HG03521 (cell line): ENCODE measurements at regions not wholly inside any gene's neighbourhood (a gene's known extent, or its start where the extent isn't known, plus 50 kb on each side); places are given as distances from the start of the nearest gene placed in this dataset.

Experiments used
- ATAC-seq: cut with Tn5 transposase; IDR thresholded peaks from one replicate; pipeline ENCODE4 v1.9.1; 2021; ENCODE audit warnings: mild to moderate bottlenecking, moderate library complexity; ENCODE audit not compliant: unreplicated experiment

DNA sequence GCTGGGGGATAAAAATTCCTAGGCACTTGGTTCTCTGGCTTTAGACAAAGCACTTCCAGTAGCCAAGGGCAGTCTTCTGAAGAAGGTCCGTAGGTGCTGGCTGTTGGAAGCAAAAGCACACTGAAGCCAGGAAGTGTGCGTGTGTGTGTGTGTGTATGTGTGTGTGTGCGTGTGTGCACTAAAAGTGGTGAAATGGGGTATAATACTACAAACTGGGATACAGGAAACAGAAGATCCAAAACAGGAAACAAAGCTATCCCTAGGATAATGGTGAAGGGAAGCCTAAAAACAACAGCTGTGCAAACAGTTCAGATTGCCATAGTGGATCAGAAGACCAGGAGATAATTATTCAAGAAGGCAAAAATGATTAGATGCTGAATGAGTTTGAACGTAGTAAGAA is 103.4 kb downstream of the IL20RB start:
- ATAC-seq: no peak

DNA sequence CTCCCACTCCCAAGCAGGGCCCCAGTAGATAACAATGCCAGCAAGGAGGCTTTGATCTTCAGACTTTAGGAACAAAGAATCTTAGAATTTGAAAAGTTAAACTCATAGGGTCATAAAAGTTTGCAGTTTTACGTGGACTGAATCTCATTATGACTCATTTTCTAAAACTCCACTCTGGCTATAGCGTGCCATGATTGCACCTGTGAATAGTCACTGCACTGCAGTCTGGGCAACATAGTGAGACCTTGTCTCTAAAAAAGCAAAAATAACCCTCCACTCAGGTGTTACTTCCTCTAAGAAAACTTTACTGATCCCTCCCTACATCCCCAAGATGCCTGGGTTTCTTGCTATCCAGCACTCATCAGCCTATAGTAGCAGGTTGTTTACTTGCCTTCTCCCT is 104.5 kb downstream of the IL20RB start:
- peak; percentile 85 for ATAC-seq

DNA sequence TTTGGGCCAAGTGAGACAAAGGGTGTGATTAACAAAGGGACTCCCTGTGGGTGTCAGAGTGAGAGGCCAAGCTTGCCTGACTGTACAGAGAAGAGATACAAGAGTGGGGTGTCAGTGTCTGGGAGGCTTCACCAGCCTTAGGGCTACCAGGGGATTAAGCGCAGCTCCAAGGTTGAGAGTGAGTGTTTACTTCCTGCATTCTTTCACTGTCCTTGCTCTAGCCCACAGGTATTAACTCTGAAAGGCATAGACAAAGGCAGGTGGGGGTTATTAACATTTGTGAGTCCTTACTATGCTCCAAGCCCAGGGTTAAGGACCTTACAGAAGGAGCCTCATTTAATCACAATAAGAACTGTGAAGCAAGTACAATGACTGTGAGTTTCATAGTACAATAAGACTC is 107.6 kb downstream of the IL20RB start:
- no peak for ATAC-seq

DNA sequence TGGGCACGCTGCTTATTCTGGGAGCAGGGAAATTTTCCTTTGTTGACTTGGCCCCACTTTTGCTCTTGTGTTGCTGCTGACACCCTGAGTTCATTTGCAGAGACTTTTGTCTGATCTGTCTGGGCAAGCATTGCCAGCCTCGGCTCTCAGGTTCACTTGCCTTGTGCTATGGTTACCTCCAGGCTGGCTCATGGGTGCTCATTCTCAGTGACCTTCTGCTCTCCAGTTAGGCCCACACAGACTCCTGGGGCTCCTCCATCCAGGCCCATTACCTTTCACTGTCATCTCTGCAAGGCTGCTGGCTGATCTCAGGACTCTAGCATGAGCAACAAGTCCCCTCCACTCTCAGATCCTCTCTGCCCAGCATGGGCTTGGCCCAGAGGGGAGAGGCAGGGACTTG is 108.3 kb downstream of the IL20RB start:
- ATAC-seq: no peak

DNA sequence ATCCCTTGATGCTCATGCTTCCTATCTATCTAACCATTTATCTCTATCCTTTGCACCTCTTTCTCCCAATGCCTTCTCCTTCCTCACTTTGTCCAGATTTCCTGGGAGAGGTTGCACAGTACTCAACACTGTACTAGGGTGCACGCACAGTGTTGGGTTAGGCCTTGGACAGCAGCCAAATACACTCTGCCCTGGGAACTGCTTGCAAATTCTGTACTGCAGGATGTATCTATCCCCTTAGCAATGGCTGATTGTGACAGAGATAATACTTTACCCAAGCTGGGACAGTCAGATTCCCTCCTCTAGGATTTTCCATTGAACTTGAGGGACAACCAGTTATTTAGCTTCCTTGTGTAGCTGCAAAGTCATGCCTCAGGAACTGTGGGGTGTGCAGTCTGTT is 113.3 kb downstream of the IL20RB start:
- no peak for ATAC-seq

DNA sequence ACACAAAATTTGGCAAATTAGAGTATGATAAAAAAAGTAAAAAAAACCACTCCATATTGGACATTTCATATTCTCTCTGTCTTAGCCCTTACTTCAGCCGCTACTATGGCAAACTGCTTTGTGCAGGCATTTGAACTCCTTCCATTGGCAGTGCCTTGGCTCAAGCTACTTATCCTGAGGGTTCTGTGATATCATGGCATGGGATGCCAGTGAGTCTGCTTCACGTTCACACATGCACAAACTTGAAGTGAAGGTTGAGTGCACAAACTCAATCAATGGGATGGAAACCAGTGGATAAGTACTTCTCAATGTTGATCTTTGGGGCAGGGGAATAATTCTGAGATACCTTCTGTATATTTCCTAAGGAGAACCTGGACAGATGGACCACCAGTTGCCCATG is 117.2 kb downstream of the IL20RB start:
- no peak for ATAC-seq

DNA sequence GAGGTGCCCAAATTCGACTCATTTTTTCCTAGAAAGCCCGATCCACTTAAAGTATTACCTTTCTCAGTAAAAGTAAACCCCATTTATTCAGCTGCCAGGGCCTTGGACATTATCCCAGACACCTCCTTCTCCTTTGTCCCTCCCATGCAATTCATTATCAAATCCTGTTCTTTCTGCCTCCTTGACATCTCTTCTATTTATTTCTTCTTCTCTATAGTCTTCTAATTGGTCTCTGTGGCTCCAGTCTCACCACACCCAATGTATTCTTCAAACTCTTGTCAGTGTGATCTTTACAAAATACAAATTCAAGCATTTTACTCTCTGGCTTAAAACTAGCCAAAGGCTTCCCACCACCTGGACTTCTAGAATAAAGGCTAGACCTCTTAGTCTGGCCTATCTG is 120.3 kb downstream of the IL20RB start:
- ATAC-seq: no peak

DNA sequence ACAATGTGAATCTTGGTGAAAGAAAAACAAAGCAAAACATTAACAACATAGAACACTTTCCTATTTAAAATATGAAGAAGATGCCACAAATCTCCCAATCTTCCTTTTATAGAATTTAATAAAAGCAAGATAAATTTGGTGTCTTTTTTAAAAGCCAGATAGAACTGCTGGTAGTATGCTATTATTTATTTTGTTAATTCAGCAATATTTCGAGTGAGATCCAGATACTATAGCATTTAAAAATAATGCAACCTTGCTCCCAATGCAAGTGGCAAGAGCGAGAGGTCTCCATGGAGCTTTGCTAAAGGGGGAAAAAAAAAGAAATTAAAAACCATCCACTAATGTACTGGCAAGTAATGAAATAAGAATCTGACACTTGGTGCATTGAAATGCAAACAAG is 121.8 kb downstream of the IL20RB start:
- no peak for ATAC-seq

DNA sequence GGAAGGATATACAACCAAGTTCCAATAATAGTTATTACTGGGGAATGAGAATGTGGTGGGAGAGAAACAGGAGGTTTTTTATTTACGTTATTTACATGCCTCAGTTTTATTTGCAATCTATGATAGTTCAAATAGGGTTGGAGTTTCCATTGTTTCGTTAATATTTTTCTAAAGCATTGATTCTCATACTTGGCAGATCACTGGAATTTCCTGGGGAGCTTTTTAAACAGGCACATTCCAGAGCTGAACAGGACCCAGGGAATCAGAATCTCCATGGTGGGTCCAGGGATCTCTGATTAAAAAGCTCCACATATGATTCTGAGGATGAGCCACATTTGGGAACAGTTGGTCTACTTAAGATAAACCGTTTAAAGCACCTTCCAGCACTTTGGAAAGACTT is 123.9 kb downstream of the IL20RB start:
- no peak for ATAC-seq

DNA sequence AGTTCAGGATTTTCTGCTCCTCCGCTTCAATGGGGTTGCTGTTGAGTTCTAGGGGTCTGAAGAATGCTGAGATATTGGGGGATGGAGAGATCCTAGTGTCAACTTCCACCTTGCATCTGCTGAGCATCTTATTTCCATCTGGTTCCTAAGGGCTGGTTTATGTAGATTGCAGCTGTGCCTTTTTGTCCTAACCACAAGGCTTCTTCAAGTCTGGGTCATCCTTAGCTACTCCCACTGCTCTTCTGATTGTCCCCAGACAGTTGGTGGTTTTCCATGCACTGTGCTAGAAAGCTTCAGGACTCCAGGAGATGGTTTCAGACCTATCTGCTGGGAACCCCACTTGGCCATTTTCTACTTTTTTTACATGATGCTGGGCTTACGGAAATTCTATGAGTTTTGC is 125.0 kb downstream of the IL20RB start:
- no peak for ATAC-seq

DNA sequence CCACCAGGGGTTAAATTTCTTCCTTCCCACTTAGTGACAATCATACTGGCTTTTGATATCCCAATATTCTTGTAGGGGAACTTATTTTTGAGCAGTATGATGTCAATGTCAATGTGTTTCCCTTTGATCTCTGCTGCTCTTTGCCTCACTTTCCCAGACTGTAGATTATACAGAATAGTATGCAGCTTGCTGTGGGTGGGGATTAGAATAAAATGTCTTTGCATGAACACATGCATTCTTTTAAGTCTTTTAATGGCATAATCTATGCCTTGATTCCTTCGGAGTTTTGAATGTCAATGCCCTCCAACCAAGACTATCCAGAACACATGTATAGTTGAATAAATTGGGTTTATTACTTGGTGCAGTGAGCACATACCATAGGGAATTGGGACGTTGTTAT is 125.5 kb downstream of the IL20RB start:
- no peak for ATAC-seq

DNA sequence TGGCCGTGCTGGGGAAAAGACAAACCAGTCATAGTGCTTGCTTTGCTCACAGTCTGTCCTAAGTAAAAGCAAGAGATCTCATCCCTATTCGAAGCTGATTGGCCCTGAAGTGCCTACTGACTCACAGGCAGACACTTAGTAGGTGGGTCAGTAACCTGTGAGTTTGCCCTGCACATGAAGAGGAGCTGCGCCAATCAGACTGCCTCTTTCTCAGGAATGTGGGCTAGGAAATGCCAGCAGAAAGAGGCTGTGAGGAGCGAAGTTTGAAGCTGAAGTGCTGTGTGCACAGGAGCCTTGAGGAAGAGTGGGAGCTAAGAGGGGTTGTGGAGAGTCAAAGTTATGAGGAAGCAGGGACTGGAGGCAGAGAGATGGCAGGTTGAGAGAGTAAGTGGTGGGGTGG is 126.8 kb downstream of the IL20RB start:
- no peak for ATAC-seq

DNA sequence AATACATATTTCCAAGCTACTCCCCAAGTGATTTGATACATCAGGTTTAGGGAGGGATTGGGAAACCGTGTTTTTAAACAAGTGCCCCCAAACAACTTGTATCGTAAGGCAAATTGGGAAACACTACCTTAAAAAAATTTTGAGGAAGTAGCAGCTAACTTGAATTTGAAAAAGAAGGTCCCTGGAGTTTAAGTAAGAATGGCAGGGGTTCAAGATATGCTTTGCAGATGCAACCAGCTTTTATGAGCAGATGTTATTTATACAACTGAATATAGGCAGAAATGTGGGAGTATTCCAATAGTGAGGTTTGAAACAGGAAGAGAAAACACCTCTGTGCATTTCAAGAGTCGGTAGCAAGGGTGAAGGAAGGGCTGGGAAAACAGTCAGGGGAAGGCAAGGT is 139.6 kb downstream of the IL20RB start:
- ATAC-seq: no peak

DNA sequence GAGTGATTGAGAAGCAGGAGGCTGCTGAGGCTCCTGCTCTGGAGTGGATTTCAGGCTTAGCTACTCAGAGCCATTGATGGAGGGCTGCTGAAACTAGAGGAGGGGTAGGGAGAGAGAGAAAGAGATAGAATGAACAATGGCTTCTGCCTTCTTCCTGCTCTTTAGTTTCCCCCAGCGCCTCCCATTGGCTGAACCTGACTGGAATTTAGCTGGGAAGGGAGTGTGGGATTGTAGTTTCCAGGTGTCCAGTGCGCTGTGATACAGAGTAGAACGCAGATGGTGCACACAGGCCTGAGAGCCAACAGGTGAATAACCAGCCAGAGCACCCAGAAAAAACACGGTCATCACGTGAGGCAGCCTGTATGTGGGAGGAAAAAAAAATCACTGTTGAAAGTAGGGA is 140.1 kb downstream of the IL20RB start:
- no peak for ATAC-seq

DNA sequence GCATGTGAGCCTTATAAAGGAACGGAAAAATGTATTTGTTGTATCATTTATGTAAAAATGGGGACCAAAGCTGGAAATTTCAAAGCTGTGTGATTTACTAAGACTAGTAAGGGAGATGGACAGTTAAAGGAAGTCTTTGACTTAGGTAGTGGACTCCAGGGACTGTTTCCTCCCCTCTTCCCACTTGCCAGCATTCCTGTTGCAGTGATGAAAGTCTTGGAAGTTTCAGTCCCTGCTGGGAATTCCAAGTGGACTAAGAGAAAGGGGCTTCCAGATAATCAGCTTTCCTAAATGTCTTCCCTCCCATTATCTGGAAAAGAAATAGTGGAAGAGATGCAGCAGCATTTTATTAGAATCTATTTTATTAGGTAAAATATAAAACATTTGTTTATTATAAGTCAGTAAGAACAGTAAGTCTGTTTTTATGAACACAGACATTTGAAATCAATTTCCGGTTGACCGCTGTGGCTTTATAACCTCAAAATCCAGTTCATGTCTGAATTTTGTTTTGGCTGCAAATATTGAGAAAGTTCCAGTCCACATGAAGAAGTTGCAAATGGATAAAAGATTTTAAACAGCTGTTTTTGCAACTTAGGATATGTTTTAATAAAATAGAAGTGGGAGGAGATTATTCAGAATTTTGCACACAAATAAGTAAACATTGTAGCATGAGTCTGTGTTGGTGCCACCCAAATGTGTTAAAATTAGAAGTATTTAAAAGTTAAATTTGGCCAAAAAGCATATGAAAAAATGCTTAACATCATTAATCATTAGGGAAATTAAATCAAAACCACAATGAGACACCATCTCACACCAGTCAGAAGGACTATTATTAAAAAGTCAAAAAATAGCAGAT is 141.8 kb downstream of the IL20RB start:
- ATAC-seq: no peak

DNA sequence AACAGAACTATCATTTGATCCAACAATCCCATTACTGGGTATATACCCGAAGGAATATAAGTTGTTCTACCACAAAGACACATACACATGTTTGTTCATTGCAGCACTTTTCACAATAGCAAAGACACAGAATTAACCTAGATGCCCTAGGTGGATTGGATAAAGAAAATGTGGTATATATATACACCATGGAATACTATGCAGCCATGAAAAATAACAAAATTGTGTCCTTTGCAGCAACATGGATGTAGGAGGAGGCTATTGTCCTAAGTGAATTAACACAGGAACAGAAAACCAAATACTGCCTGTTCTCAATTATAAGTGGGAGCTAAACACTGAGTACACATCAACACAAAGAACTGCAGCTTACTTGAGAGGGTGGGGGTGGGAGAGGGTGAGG is 142.5 kb downstream of the IL20RB start:
- no peak for ATAC-seq

DNA sequence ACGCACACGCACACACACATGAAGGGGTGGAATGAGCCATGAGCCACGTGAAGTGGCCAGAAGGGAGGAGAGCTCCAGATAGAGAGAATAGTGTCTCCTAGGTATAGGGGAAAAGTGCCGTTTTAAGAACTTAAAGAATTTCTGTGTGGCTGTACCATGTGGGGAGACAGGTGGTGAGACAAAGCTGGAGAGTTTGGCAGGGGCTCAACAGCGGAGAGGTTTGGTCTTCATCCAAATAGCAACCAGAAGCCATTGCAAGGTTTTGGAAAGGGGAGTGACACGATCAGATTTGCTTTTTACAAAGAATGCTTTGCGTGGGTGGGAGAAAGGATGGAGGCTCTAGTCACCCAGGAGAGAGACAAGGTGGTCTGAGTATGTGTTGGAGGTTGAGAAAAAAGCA is 146.0 kb downstream of the IL20RB start:
- no peak for ATAC-seq

DNA sequence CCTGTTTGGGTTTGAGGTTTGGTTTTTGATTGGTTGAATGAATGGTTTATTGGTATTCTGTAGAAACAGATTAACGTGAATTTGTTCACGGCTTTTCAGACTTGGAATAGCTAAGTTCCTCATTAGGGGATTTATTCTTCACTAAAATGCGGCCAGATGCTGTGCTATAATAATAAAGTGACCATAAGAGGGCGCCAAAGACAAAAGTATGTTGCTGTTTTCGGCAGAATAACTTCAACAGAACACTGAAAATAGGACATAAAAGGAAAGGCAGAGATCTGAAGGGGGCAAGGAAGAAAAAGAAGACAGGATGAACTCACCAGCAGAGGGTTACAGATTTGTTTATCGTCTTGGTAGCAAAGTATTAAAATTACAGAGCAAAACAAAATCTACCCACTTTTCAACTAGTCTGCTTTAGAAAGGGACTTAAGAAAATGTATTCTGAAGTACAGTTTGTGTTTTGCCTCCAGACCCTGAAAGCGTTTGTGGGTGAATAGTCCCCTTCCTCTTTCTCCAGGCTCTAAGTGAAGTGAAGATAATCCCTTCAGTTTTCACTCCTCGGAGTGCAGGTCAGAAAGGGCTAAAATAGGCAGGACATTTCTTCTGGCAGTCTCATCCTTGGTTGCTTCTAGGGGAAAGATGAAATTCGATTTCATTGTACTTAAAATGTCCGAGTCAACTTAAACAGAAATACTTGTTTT is 147.6 kb downstream of the IL20RB start:
- ATAC-seq: no peak

DNA sequence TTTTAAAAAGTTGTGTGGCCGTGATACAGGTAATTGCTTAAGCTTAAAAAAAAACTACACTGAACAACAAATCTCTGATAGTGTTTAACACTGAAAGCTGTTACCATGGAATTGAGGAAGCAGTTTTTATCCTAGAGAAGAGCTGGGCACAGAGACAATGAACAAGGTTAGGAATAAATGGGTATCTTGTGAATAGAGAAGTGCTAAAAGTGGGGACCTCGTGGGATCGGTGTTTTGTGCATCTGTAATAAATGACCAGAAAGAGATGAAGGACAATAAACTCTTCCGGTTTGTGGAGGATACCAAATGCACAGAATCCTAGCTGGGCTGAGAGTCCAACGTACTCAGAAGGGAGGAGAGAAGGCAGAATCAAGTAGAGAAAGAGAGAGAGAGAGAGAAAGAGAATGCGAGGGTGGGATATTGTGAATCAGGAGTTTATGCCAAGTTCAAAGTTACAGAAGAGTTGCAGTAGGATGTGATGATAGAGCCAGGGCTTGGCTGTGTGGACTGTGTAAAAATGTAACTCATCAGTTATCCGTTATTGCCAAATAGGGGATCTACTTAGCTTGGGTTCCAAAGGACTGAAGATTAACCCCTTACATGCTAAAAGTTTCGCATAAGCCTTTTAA is 148.9 kb downstream of the IL20RB start:
- ATAC-seq: no peak

DNA sequence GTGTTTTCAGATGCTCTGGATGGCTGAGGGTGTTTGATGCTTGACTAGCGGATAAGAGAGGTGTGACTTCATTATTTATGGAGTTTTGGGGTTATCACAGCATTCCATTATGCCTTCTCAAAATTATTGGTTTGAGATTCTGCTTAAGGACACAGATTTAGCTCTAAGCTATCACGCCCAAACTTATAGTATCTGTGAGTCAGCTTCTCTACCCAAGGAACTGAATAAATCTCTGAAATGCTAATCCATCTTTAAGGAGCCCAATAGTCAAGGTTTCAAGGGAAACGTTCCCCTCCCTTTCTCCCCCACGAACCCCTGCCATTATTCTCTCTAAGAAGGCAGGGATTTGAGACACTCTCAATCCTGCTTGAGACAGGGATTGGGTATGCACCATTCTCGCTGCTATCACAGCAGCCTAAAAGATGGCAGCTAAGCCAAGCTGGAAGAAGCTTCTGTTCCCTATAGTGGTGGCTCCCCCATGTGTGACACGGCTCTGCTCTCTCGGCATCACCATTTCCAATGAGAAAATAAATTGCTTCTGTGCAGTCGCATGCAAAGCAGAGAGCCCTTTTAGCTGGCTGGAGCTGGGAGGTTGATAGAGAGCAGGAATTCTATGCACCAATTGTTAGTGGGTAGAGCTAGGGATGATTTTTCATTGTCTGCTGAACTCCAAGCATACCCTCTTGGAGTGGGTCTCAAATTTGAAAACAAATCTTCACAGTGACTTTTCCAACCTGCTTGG is 151.1 kb downstream of the IL20RB start:
- ATAC-seq: no peak

DNA sequence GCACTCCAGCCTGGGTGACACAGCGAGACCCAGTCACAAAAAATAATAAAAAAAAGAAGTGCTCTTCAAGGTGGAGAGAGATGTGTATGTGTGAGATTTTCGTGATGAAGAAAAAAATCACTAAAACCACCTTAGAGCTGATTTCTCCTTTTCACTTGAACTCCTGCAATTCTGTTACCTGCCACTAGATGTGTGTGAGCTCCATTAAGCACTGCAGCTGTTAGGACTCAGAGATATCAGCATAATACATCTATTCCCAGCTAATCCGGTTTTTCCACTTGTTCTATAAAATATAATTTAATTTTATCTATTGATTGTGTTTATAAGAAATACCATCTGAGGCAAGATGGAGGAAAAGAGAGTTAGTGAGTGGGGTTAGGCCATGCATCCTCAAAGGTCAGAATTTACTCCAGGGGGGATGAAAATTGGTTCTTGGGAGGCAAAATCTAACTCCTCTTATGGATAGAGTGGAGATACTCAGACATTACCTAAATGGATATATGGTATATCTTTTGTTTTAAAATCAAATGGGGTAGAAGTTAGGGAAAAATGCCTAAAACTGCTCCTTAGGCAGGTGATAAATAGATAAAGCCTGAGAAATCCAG is 152.7 kb downstream of the IL20RB start:
- peak; percentile 69 for ATAC-seq
